HG03045 (cell line): ENCODE measurements at regions not wholly inside any gene's neighbourhood (a gene's known extent, or its start where the extent isn't known, plus 50 kb on each side); places are given as distances from the start of the nearest gene placed in this dataset.
"Not testable (repeated sequence)": the region's sequence is repeated elsewhere in the genome, so short reads cannot be mapped to it uniquely, and the experiment has no call there.

Source experiments
- ATAC-seq: cut with Tn5 transposase; IDR thresholded peaks from one replicate; pipeline ENCODE4 v1.9.1; 2021; ENCODE audit warnings: mild to moderate bottlenecking, moderate library complexity; ENCODE audit not compliant: unreplicated experiment

- ATAC-seq: no peak
These were observed 290.7 kb downstream of the TCERG1L start for GRCh38 chr10:131020775-131021174.

- no peak for ATAC-seq
These were observed 290.1 kb downstream of the TCERG1L start for GRCh38 chr10:131021246-131021895.

GRCh38 chr10:131021969-131022368 is 289.6 kb downstream of the TCERG1L start:
- ATAC-seq: no peak

- no peak for ATAC-seq
These were observed 289.2 kb downstream of the TCERG1L start for GRCh38 chr10:131022369-131022768.

GRCh38 chr10:131022981-131023380 is 288.5 kb downstream of the TCERG1L start:
- ATAC-seq: no peak

- ATAC-seq: no peak
These were observed 287.0 kb downstream of the TCERG1L start for GRCh38 chr10:131024259-131025131.

- ATAC-seq: no peak
These were observed 286.2 kb downstream of the TCERG1L start for GRCh38 chr10:131025333-131025732.

GRCh38 chr10:131027256-131027655 is 284.3 kb downstream of the TCERG1L start:
- ATAC-seq: no peak

GRCh38 chr10:131031346-131031745 is 280.2 kb downstream of the TCERG1L start:
- ATAC-seq: no peak

- ATAC-seq: no peak
These were observed 279.0 kb downstream of the TCERG1L start for GRCh38 chr10:131032329-131033165.

- ATAC-seq: no peak
These were observed 278.1 kb downstream of the TCERG1L start for GRCh38 chr10:131033166-131034085.

- no peak for ATAC-seq
These were observed 277.1 kb downstream of the TCERG1L start for GRCh38 chr10:131034451-131034850.

GRCh38 chr10:131035779-131036178 is 275.7 kb downstream of the TCERG1L start:
- ATAC-seq: no peak

- no peak for ATAC-seq
These were observed 273.5 kb downstream of the TCERG1L start for GRCh38 chr10:131038056-131038455.

- no peak for ATAC-seq
These were observed 270.5 kb downstream of the TCERG1L start for GRCh38 chr10:131041031-131041430.

GRCh38 chr10:131041441-131041840 is 270.1 kb downstream of the TCERG1L start:
- ATAC-seq: no peak

- not testable (repeated sequence) for ATAC-seq
These were observed 269.5 kb downstream of the TCERG1L start for GRCh38 chr10:131042015-131042414.
